ENCODE measurements at regions not wholly inside any gene's neighbourhood (a gene's known extent, or its start where the extent isn't known, plus 50 kb on each side); places are given as distances from the start of the nearest gene placed in this dataset.

DNA sequence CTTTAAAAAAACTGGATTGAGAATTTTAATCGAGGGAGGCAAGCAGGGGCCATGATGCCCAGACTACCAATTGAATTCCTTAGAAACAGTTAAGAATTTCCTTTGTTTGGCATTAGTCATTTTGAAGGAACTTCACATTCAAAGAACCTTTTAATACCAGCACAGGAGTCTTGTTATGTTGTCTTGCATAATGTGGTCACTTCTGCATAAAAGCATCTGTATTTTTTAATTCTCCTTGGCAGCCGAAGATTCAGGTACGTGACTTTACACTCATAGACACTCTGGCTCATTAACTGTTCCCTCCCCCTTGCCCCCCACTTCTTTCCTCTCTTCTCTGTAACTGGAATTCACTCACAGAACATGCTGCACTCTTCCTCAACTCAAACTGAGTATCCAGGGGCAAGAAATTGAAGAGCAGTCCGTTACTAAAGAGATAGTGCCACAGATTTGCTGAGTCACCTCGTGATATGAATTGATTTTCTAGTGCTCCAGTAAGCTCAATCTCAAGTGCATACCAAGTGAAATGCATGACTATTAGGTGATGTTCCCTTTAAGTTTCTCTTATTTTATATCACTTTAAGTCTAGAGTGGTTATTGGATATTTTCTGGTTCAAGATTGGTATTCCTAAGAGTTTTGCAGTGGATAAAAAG, 572.2 kb upstream of the SOX9 start:
- TF ChIP-seq EP300 (IDR thresholded peaks at IDR 0.05; ENCODE audit: borderline replicate concordance in 1 of 2, low read depth in 2 of 2, low read length in 2 of 2) (no peak), CEBPB (IDR thresholded peaks at IDR 0.05; ENCODE audit: low read depth, low read length) (no peak), KDM1A (IDR thresholded peaks at IDR 0.05; ENCODE audit: borderline replicate concordance, low read length) (no peak), TCF12 (IDR thresholded peaks at IDR 0.05; ENCODE audit: low read depth, low read length) (no peak), BACH1 (IDR thresholded peaks at IDR 0.05; ENCODE audit: low read length) (no peak), POLR2AphosphoS5 (IDR thresholded peaks at IDR 0.05; ENCODE audit: low read depth, low read length) (no peak), EZH2 (IDR thresholded peaks at IDR 0.05; ENCODE audit: low read depth, low read length, severe bottlenecking) (no peak), ZNF274 (IDR thresholded peaks at IDR 0.05; ENCODE audit: borderline replicate concordance, extremely low read depth, low read length) (no peak), MAFK (IDR thresholded peaks at IDR 0.05; ENCODE audit: low read depth, low read length) (no peak), SP4 (IDR thresholded peaks at IDR 0.05; ENCODE audit: low read length) (no peak), POLR2A (IDR thresholded peaks at IDR 0.05; ENCODE audit: control extremely low read depth in 1 of 2, low read depth in 2 of 2, low read length in 2 of 2) (no peak), CHD1 (IDR thresholded peaks at IDR 0.05; ENCODE audit: low read depth, low read length) (no peak)
- TF ChIP-seq, protein P1, sequence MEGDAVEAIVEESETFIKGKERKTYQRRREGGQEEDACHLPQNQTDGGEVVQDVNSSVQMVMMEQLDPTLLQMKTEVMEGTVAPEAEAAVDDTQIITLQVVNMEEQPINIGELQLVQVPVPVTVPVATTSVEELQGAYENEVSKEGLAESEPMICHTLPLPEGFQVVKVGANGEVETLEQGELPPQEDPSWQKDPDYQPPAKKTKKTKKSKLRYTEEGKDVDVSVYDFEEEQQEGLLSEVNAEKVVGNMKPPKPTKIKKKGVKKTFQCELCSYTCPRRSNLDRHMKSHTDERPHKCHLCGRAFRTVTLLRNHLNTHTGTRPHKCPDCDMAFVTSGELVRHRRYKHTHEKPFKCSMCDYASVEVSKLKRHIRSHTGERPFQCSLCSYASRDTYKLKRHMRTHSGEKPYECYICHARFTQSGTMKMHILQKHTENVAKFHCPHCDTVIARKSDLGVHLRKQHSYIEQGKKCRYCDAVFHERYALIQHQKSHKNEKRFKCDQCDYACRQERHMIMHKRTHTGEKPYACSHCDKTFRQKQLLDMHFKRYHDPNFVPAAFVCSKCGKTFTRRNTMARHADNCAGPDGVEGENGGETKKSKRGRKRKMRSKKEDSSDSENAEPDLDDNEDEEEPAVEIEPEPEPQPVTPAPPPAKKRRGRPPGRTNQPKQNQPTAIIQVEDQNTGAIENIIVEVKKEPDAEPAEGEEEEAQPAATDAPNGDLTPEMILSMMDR (IDR thresholded peaks at IDR 0.05; ENCODE audit: control extremely low read depth in 1 of 3, insufficient read depth in 1 of 3, low read depth in 1 of 3, low read length in 3 of 3), result no peak
- TF ChIP-seq, protein P2, sequence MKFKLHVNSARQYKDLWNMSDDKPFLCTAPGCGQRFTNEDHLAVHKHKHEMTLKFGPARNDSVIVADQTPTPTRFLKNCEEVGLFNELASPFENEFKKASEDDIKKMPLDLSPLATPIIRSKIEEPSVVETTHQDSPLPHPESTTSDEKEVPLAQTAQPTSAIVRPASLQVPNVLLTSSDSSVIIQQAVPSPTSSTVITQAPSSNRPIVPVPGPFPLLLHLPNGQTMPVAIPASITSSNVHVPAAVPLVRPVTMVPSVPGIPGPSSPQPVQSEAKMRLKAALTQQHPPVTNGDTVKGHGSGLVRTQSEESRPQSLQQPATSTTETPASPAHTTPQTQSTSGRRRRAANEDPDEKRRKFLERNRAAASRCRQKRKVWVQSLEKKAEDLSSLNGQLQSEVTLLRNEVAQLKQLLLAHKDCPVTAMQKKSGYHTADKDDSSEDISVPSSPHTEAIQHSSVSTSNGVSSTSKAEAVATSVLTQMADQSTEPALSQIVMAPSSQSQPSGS (IDR thresholded peaks at IDR 0.05; ENCODE audit: low read length), result no peak
